ENCODE measurements at regions not wholly inside any gene's neighbourhood (a gene's known extent, or its start where the extent isn't known, plus 50 kb on each side); places are given as distances from the start of the nearest gene placed in this dataset.

DNA sequence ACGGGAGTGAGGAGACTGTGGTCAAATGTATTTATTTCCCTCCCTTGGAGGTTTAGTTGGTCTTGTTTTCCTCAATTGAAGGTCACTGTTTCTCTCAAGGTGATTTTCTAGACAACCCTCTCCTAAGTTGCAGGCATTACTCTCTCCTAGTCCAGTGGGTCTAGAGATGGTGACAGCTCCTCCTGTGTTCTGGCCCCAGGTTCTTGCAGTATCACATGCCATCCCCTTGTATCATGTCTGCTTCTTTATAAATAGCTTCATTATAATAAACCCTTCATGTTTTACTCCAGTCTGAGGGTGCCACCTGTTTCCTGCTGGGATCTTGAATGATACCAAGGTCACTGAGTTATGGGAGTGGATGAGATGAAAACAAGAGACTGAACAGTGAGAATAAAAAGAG lies 208.0 kb upstream of the KCNN2 start:
- DNase-seq (ENCODE audit: low spot score): no peak

DNA sequence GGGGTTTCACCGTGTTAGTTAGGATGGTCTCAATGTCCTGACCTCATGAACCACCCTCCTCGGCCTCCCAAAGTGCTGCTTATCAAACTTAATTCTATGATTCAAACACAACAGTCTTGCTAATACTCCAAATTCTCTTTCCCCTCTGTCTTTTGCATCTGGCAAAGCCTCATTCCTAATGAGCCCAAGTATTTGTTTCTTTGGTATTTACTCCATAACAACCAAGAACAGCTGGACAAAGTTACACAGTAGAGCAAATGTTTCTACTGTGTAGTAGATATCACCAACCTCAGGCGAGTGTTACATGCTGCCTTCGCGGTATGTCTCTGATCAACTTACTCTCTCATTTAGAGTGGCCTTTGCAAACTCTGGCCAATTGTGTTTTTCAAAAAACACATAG lies 195.8 kb upstream of the KCNN2 start:
- DNase-seq (ENCODE audit: low spot score): no peak

DNA sequence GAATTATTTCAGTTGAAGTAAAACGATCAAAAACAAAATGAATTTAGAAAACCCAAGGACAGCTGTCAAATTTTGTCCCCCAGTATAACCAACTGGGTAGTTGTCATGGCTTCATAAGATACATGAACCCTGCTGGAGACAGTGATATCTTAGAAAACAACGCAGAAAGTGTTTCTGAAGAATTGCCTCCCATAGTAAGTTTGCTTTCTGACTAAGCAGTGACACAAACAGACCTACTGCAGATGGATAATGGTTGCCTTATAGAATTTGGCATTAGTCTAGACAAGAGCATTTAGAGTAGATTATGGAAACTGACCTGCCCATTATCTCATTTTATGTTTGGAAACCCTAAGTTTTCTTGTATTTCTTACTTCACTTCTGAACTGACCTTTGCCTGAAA lies 187.7 kb upstream of the KCNN2 start:
- no peak for DNase-seq (ENCODE audit: low spot score)

DNA sequence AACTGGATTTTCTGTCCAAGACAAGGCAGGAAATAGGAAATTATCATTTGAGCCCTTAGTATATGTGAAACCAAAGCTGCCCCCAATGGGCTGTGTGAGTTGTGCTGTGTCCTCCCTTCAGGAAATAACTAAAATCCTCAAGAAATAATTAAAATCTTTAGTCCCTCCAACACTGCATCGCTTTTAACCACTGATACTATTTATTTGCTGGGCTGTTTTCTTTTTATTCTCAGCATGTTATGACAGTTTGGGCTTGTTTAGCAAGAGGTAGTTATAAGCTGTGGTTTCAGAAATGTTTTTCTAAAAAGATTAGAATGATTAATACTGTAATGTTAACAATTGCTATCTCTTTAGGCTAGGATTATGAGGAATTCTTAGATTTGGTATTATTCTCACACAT lies 187.0 kb upstream of the KCNN2 start:
- DNase-seq (ENCODE audit: low spot score): no peak

DNA sequence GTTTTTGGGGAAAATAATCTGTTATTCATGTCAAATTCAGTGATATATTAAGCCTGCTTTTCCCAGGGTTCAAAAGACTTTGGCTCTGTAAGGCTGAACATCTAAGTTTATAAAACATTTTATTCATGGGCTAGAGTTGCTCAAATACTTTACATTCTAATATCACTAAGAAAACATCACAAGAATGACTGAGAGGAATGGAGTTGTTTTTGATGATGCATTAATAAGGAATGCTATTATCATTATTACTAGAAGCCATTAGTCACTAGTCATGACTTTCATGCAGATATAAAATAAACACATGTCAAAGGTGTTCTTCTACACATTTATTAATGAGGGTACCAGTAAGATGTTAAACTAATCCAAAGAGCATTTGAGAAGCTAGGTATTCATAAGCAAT lies 185.5 kb upstream of the KCNN2 start:
- DNase-seq (ENCODE audit: low spot score): no peak

DNA sequence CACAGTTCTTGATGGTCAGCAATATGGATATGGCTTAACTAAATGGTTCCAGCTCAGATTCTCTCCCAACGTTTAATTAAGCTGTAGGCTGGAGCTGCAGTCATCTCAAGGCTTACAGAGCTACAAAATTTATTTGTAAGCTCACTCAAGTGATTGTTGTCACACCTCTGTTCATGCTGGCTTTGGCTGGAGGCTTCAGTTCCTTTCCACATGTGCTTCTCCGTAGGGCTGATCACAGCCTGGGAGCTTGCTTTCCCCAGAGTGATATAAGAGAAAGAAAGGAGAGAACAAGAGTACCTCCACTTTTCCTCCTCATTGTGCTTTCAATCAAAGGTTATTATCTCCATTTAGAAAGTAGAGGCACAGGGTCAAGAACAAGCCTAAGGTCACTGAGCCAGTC lies 182.7 kb upstream of the KCNN2 start:
- DNase-seq (ENCODE audit: low spot score): no peak

DNA sequence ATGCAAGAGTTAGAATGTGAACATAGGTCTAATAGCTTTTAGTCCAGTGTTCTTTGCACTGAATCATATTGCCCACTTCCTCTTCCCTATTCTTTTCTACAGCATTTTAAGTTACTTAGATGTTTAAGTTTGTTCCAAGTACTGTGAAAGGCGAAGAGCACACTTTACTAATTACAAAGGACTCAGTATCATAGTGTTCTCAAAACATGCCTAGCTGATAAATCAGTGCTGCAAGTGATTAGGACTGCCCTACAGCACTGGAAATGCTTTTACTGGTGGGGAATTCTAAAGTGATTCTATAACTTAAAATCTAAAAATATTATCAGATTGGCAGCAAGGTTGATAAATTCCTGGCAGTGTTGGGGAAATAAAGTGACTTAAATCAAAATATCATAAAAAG lies 177.9 kb upstream of the KCNN2 start:
- no peak for DNase-seq (ENCODE audit: low spot score)

DNA sequence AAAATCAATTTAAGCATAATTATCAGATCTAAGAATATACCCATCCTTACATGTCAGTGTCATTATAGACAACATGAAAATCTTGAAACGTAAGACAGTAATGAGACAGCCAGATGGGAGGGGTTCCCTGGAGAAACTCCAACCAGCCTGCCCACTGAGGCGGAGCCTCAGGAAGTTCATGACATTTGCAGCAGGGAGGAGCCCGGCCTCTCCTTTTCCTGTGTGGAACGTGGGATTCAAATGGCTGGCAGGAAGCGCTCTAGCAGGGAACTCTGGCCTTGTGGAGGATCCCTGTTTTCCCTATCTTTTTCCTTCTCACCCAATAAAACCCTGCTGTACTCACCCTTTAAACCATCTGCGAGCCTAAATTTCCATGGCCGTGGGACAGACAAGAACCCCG lies 176.6 kb upstream of the KCNN2 start:
- DNase-seq (ENCODE audit: low spot score): no peak

DNA sequence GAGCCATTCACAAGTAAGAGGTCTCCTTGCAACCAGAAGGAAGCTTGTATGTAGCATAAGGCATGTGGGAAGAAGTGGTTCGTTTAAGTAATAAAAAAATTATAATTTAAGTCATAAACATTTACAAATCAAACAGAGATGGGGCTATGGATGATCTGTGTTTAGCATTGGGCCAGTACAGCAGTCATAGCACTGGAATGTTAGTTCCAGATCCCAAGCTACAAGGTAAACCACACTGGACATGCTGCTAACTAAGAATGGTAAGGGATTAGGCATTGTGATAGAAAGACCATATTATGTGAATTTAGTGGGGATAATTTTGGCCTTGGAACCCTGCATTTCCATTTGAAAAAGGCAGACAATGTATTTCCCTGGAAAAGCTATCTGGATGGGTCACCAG lies 170.4 kb upstream of the KCNN2 start:
- no peak for DNase-seq (ENCODE audit: low spot score)

DNA sequence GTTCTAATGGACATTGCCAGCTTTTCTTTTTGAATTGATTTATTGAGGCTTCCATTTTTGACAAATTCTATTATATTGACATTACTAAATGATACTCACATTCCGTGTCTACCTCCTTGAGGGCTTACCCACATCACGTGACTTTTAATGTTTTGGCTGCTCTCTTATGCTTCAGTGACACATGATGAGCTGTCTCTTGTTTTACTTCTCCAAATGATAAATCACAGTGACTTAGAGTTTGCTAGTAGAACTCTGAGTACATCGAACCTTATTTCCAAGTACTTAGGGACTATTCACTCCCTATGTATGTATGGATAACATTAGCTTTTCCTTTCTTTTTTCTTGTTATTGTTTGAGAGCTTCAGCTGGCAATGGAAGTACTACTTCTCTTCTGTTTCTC lies 169.8 kb upstream of the KCNN2 start:
- DNase-seq (ENCODE audit: low spot score): no peak

DNA sequence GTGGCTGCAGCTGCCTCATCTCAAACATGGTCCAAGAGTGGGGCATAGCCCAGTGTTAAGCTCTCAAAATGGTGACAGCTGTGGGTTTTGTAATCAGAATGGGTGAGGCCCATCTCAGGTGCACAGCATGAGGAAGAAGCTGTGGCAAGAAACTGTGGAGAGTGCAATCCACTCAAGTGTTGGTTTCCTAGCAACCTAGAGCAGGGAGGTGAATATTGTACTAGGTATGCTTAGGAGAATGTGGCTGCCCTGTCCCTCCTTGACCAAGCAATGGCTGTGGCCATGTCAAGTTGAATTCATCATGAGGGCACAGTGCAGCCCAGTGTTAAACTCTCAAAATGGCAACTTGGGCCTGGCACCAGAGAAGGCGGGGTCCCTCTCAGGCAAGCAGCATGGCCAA lies 160.5 kb upstream of the KCNN2 start:
- DNase-seq (ENCODE audit: low spot score): no peak

DNA sequence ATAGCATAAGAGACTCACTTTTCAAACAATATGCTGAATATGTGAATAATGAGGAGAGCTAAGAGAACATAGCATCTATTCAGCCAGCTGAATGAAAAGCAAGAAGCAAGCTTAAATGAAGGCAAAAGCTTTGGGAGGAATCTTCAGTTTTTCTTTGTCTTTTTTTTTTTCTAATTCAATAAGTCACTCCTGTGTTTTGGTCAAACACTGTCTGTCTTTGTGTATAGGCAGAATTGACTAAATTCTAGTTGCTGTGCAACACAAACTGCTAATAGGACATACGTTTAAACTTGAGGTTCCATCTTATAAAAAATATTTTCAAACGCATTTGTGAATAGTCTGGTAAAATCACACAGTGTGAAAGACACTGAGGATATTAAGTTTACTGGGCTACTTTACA lies 156.9 kb upstream of the KCNN2 start:
- no peak for DNase-seq (ENCODE audit: low spot score)

DNA sequence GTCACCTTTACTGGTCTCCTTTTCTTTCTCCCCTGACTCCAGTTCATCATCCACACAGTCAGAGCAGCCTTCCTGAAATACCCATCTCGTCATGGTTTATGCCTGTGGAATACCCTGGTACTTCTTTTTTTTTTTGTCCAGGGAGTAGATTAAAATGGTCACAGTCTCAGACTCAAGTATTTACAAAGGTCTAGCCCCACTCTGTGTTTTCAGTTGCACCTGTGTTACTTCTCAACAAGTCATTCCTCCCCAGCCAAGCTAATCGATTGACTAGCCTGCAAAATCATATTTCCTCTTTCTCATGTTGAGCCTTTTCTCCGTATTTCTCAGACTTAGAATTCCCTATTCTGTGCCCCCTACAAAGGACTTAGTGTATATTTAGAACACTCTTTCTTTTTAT lies 155.2 kb upstream of the KCNN2 start:
- no peak for DNase-seq (ENCODE audit: low spot score)

DNA sequence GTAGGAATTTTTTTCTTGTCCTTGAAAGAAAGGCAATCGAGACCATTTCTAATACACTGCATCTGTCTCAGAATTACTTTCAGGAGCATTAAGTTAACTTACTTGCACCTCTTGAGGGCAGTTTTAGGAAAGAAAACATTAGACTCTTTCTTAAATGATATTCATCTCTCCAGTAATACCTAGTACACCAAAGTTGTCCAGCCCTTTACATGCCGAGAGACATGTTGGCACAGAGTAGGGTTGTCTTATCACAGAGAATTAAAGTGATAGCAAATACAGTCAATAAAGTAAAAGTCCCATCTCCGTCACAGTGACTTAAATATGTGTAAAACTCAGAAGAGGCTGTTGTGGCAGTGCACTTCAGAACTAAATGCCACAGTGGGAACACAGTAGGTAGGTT lies 154.3 kb upstream of the KCNN2 start:
- DNase-seq (ENCODE audit: low spot score): no peak

DNA sequence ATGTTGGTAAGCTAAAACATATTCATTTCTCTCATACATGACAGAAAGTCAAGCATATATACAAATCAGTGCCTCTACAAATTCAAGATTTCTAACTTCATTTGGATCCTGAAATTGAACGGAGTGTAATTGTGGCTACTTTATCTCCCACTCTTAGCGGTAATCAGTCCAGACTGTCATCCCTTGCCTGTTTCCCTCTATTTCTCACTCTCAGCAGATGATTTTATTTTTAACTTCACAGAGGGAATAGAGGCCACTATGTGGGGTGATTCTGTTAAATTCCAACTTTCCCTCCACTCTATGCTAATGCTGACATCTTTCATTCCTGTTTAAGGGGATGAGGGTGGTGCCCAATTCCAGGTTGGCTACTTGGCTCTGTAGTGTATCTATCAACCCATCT lies 153.8 kb upstream of the KCNN2 start:
- DNase-seq (ENCODE audit: low spot score): no peak

DNA sequence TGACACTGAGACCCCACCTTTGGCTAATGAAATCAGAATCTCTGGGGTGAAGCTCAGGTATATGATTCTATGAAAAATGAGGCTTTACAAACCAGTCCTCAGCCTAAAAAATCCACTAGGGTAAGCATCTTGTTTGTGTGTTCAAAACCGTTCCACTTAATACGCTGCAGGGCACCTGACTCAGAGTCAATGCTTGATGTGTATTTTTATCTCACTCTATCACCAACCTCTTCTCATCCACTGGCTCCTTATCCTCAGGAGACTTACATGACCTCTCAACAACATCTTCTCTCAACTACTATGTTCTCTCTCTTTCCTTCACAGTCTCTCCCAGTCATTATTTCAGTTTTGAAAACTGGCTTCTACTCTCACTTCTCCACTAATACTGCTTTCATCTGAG lies 153.3 kb upstream of the KCNN2 start:
- DNase-seq (ENCODE audit: low spot score): no peak

DNA sequence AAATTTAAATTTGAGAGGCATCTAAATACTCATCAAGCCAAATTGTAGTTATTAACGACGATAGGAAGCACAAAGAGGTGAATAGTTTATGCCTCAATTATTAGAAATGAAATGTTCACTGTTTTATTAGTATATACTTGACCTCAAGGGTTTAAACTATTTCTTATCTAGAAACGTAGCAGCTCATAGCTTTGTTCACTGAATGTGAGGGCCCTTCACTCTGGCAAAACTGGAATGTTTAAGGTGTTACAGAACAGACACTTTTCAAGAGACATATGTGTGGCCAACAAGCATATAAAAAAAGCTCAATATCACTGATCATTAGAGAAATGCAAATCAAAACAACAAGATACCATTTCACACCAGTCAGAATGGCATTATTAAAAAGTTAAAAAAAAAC lies 151.2 kb upstream of the KCNN2 start:
- no peak for DNase-seq (ENCODE audit: low spot score)

DNA sequence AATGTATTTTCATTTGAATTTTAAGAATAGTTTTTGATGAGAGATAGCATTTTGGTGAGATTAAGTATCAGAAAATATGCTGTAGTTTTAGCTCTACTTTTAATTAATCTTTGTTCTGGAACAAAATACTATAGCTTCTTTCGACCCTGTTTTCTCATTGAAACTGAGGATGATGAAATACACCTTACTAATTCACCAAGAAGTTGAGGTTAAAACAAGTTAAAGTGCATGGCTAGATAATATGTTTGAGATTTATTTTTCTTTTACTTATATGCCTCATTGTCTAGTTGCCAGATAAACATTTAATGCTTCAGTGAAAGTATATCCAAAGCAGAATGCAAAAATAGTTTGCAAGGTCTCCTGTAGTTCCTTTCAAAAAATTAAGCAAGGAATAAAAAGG lies 140.1 kb upstream of the KCNN2 start:
- no peak for DNase-seq (ENCODE audit: low spot score)

DNA sequence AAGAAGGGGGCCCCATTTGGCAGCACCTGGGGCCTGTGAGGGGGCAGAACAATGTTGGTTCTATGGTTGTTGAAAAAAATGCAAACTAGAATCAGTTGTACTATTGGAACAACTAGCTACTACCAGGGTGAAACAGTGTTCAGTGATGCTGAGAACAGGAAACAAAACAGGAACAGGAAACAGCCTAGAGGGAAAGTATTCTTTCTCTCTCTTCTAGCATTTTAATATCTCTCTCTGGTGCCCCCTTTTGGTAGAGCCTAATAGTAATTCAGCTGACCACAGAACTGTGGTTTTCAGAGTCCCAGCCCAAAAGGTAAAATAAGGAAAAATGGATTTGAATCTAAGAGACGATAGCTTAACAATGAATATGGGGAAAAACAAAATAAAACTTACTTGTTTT lies 138.0 kb upstream of the KCNN2 start:
- DNase-seq (ENCODE audit: low spot score): no peak

DNA sequence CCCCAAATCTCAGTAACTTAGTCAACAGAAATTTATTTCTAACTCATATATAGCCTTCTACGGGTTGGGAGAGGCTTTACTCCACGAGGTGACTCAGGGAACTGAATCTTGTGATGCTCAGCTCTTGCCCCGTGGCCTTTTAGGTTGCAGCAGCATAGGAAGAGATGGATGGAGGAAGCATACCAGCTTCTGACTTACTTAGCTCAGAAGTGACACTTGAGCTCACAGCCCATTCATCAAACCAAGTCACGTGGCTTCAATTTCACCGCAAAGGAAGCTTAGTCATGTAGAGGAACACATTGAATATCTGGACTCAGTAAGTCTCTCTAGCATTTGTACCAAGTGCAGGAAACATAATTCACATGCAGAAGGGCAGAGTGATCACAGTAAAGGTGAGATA lies 124.1 kb upstream of the KCNN2 start:
- no peak for DNase-seq (ENCODE audit: low spot score)

DNA sequence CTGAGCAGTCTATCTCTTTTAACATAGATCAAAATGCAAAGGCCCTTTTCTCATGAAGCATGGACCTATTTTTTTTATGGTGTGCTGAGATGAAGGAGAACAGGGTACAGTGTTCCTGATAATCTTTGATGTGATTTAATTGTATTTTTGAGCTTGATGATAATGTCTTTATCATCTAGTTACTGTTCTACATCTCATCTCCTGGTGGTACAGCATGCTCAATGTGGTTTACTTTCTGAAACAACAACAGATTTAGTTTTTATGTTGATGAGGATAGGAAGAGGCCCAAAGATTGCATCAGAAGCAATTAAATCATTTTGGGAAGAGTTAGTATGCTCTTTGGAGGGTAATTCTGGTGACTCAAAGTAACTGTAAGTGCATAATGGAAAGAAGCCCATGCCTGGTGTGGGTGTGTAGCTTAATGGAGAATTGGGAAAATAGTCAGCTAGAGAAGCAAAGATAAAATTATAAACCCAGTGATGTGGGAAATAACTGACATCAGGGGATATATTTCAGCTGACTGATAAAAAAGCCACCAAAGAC lies 123.0 kb upstream of the KCNN2 start:
- no peak for DNase-seq (ENCODE audit: low spot score)

DNA sequence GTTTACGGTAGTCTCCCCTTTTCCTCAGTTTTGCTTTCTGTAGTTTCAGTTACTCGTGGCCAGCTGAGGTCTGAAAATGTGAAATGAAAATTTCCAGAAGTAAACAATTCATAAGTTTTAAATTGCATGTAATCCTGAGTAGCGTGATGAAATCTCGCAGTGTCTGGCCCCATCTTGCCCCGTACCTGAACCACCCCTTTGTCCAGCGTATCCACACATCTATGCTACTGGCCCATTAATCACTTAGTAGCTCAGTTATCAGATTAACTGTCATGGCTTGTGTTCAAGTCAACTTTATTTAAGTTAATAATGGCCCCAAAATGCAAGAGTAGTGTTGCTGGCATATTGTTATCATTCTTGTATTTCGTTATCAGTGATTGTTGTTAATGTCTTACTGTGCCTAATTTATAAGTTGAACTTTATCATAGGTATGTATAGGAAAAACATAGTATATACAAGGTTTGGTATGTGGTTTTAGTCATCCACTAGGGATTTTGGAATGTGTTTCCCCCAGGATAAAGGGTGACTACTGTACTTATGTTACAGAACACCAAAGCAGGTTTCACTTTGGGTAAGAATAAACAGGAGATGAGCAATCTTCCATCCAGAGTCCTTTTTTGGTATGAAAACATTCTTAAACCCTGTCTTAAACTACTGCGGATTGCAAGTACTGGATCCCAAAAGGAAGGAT lies 118.4 kb upstream of the KCNN2 start:
- DNase-seq (ENCODE audit: low spot score): no peak

DNA sequence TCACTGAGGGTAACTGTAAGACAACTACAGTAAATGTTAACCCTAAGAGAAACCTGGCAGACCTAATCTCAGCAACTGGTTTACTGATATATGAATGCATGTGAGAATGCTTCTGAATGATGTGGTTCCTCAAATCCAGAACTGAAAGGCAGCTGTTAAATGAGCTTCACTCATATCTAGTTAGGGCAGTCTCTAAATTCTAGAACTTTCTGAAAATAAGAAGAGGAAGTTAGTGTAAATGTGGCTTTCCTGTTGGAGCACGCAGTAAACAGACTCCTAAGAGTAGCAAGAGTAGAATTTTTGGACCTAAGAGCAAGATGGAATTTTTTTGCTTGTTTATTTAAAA lies 117.9 kb upstream of the KCNN2 start:
- DNase-seq (ENCODE audit: low spot score): no peak

DNA sequence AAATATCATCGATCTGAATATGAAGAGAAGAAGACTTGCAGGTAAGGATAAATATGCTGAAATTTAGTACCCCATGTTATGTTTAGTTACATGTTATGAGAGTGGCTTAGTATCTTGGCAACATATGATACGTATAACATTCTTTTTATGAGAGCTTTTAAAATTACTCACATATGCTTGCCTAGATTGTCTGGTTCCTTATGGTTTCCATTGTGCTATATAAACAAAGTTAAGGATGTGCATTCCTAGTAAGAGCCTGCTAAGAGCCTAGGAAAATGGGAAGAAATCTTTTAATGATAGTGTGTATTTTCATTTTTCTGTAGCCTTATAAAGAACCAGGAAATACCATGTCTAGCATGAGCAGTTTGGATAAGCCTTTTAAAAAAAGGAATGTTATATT lies 112.0 kb upstream of the KCNN2 start:
- DNase-seq (ENCODE audit: low spot score): no peak

DNA sequence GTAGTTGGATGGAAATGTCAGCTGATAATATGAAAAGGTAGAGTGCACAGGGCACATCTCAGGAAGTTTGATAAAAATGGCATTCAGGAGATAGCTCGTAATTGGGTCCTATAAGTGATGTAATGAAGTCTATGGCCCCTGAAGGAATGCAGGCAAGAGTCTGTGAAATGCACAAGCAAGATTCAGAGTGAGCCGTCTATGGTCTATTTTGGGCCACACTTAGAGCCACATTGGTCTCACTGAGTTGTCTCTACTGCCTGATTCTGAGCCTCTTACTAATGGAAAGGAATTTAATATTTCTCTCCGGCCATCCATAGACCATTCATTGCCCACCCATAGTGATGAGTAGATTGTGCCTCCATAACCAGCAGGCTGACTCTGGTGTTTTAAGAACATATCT lies 111.3 kb upstream of the KCNN2 start:
- DNase-seq (ENCODE audit: low spot score): no peak

Measured in CD4-positive, alpha-beta T cell treated with Interleukin-15 for 4 hours (primary cell).